ENCODE measurements at regions not wholly inside any gene's neighbourhood (a gene's known extent, or its start where the extent isn't known, plus 50 kb on each side); places are given as distances from the start of the nearest gene placed in this dataset.

DNA sequence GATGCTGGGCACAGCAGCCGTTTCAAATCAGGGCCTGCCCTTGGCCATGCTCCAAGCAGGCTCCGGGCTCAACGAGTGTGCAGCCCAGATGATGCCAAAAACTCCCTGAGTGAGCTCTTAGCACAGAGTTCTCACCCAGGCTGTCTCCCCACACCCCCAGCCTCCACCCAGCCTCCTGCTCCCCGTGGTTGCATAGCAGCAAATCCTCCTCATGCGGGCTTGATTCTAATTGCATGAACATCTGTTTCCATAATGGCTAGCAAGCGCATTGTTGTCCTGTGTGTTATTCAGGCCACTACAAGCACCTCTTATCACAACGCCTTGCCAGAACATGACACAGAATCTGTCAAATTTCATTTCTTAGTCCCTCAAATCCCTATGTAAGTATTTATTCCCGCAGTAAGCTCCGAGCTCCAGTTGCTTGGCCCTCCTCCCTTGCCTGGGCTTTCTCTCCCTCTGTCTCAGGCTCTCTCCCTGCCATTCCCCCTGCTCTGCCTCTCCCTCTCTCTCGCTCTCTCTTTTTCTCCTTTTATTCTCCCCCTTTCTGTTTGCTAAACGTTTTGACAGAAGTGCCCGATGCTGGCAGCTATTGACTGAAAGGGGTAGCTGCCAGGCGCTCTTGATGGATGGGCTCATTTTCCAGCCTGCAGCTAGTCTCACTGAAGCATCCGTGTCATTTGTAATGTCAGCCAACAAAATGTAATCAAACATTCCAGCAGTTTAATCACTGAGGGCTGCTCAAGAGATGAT is 306.5 kb downstream of the IL20RB start:
- no peak for DNase-seq
- Histone ChIP-seq H3K4me3 (ENCODE audit: insufficient read depth in 1 of 2, low read depth in 1 of 2, low read length in 2 of 2) (no peak overlapping the region), H3K36me3 (ENCODE audit: control insufficient read depth in 1 of 2, insufficient read depth in 2 of 2, low read depth in 1 of 2, low read length in 2 of 2) (no peaks in the 10 kb centered on the region), H2BK5ac (ENCODE audit: low read depth, low read length, poor library complexity, severe bottlenecking) (no peak overlapping the region), H3K4me2 (ENCODE audit: low read length, poor library complexity, severe bottlenecking) (no peak overlapping the region), H3K9me3 (ENCODE audit: control insufficient read depth, low read length) (no peaks in the 10 kb centered on the region), H4K8ac (ENCODE audit: low read length) (no peak overlapping the region), H2AK5ac (ENCODE audit: low read length, severe bottlenecking) (no peak overlapping the region), H3K9ac (ENCODE audit: low read length) (no peak overlapping the region), H3K4me1 (ENCODE audit: control insufficient read depth, insufficient read depth, low read depth, low read length) (no peaks in the 10 kb centered on the region), H3K23ac (ENCODE audit: low read length in 2 of 2) (no peak overlapping the region), H3K4ac (ENCODE audit: low read depth in 1 of 2, low read length in 2 of 2) (no peak overlapping the region), H2BK120ac (ENCODE audit: low read depth, low read length) (no peak overlapping the region), H3K14ac (ENCODE audit: low read length in 2 of 2) (no peak overlapping the region), H4K91ac (ENCODE audit: low read length) (no peak overlapping the region), H3K27ac (ENCODE audit: low read length, poor library complexity, severe bottlenecking) (no peak overlapping the region), H3K18ac (ENCODE audit: low read depth in 1 of 2, low read length in 2 of 2) (no peak overlapping the region), H2BK15ac (ENCODE audit: low read depth, poor library complexity, severe bottlenecking) (no peak overlapping the region), H2AFZ (ENCODE audit: low read depth, low read length) (no peak overlapping the region), H3K27me3 (ENCODE audit: control insufficient read depth in 1 of 2, insufficient read depth in 1 of 2, low read length in 2 of 2) (no peaks in the 10 kb centered on the region), H2BK12ac (ENCODE audit: low read length in 2 of 2) (no peak overlapping the region), H3K79me1 (replicated peaks; ENCODE audit: low read length, poor library complexity, severe bottlenecking) (no peaks in the 10 kb centered on the region)
- WGBS: 70% methylated on average over 13 of the region's 14 CpGs

- no peak overlapping the region for H2BK120ac ChIP-seq (ENCODE audit: low read depth, low read length)
- WGBS: no CpG with 5 or more reads among the region's 3 CpGs
Observed at GRCh38 chr3:137264843-137265330, 307.1 kb downstream of the IL20RB start.

DNA sequence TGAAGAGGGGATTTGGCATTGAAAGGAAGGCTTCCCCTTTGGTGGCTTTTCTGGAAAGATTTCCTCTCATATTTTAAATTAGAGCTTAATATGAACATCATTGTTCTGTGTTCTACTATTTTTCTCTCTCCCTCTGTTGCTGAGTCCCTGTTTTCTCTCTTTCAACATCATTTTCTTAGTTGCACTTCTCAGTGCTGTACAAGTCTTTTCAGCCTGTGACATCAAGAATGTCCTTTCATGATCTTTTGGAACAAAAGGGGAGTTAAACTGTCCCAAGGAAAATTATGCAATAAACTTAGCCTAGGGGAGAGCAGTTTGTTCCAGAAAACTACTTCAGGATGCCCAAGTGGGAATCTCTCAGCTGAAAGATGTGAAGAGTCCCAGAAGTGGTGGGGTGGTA is 325.1 kb downstream of the IL20RB start:
- no peaks in the 10 kb centered on the region for H3K9me3 ChIP-seq (ENCODE audit: control insufficient read depth, low read length)
- H2BK15ac ChIP-seq (ENCODE audit: low read depth, poor library complexity, severe bottlenecking): no peak overlapping the region
- no peak overlapping the region for H3K27ac ChIP-seq (ENCODE audit: low read length, poor library complexity, severe bottlenecking)
- no peak overlapping the region for H2BK120ac ChIP-seq (ENCODE audit: low read depth, low read length)
- no peak overlapping the region for H3K14ac ChIP-seq (ENCODE audit: low read length in 2 of 2)
- no peaks in the 10 kb centered on the region for H3K4me1 ChIP-seq (ENCODE audit: control insufficient read depth, insufficient read depth, low read depth, low read length)
- H2BK5ac ChIP-seq (ENCODE audit: low read depth, low read length, poor library complexity, severe bottlenecking): no peak overlapping the region
- no peak overlapping the region for H2AK5ac ChIP-seq (ENCODE audit: low read length, severe bottlenecking)
- no peak overlapping the region for H4K91ac ChIP-seq (ENCODE audit: low read length)
- H3K79me1 ChIP-seq (replicated peaks; ENCODE audit: low read length, poor library complexity, severe bottlenecking): no peaks in the 10 kb centered on the region
- H2BK12ac ChIP-seq (ENCODE audit: low read length in 2 of 2): no peak overlapping the region
- no peaks in the 10 kb centered on the region for H3K27me3 ChIP-seq (ENCODE audit: control insufficient read depth in 1 of 2, insufficient read depth in 1 of 2, low read length in 2 of 2)
- no peak overlapping the region for H3K4me2 ChIP-seq (ENCODE audit: low read length, poor library complexity, severe bottlenecking)
- H2AFZ ChIP-seq (ENCODE audit: low read depth, low read length): no peak overlapping the region
- no peaks in the 10 kb centered on the region for H3K36me3 ChIP-seq (ENCODE audit: control insufficient read depth in 1 of 2, insufficient read depth in 2 of 2, low read depth in 1 of 2, low read length in 2 of 2)
- H3K18ac ChIP-seq (ENCODE audit: low read depth in 1 of 2, low read length in 2 of 2): no peak overlapping the region
- no peak overlapping the region for H3K23ac ChIP-seq (ENCODE audit: low read length in 2 of 2)
- no peak overlapping the region for H3K4ac ChIP-seq (ENCODE audit: low read depth in 1 of 2, low read length in 2 of 2)
- no peak overlapping the region for H3K9ac ChIP-seq (ENCODE audit: low read length)
- H4K8ac ChIP-seq (ENCODE audit: low read length): no peak overlapping the region
- no peak for DNase-seq
- H3K4me3 ChIP-seq (ENCODE audit: insufficient read depth in 1 of 2, low read depth in 1 of 2, low read length in 2 of 2): no peak overlapping the region

More at GRCh38 chr3:137264843-137265330, 307.1 kb downstream of the IL20RB start:
- no peak overlapping the region for H3K4ac ChIP-seq (ENCODE audit: low read depth in 1 of 2, low read length in 2 of 2)
- H3K4me3 ChIP-seq (ENCODE audit: insufficient read depth in 1 of 2, low read depth in 1 of 2, low read length in 2 of 2): no peak overlapping the region
- no peak overlapping the region for H3K4me2 ChIP-seq (ENCODE audit: low read length, poor library complexity, severe bottlenecking)
- no peak overlapping the region for H2AK5ac ChIP-seq (ENCODE audit: low read length, severe bottlenecking)
- no peak overlapping the region for H3K9ac ChIP-seq (ENCODE audit: low read length)
- no peak overlapping the region for H3K18ac ChIP-seq (ENCODE audit: low read depth in 1 of 2, low read length in 2 of 2)
- H2BK5ac ChIP-seq (ENCODE audit: low read depth, low read length, poor library complexity, severe bottlenecking): no peak overlapping the region
- H2BK12ac ChIP-seq (ENCODE audit: low read length in 2 of 2): no peak overlapping the region
- no peak overlapping the region for H2AFZ ChIP-seq (ENCODE audit: low read depth, low read length)
- no peaks in the 10 kb centered on the region for H3K27me3 ChIP-seq (ENCODE audit: control insufficient read depth in 1 of 2, insufficient read depth in 1 of 2, low read length in 2 of 2)
- no peak overlapping the region for H3K27ac ChIP-seq (ENCODE audit: low read length, poor library complexity, severe bottlenecking)
- no peak for DNase-seq
- no peak overlapping the region for H3K14ac ChIP-seq (ENCODE audit: low read length in 2 of 2)
- H3K79me1 ChIP-seq (replicated peaks; ENCODE audit: low read length, poor library complexity, severe bottlenecking): no peaks in the 10 kb centered on the region
- no peak overlapping the region for H4K8ac ChIP-seq (ENCODE audit: low read length)
- H3K36me3 ChIP-seq (ENCODE audit: control insufficient read depth in 1 of 2, insufficient read depth in 2 of 2, low read depth in 1 of 2, low read length in 2 of 2): no peaks in the 10 kb centered on the region
- no peak overlapping the region for H3K23ac ChIP-seq (ENCODE audit: low read length in 2 of 2)
- no peak overlapping the region for H4K91ac ChIP-seq (ENCODE audit: low read length)
- H2BK15ac ChIP-seq (ENCODE audit: low read depth, poor library complexity, severe bottlenecking): no peak overlapping the region
- H3K9me3 ChIP-seq (ENCODE audit: control insufficient read depth, low read length): no peaks in the 10 kb centered on the region
- no peaks in the 10 kb centered on the region for H3K4me1 ChIP-seq (ENCODE audit: control insufficient read depth, insufficient read depth, low read depth, low read length)

DNA sequence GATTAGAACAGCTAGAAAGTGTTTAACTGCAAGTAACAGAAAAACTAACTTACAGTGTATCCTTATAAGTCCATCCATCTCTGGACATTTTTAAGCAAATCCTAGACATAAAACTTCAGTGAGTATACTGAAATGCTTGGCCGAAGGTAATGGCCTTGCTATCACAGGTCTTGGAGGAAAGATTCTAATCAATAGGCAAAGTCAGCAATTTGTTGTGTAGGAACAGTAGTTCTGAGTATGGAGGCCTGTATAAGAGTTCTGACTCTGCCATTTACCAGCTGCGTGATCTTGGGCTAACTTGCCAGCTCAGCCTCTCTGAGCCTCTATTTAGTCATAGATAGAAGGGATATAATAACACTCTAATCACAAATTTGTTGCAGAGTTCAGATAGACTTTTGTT is 328.1 kb downstream of the IL20RB start:
- no peak overlapping the region for H3K14ac ChIP-seq (ENCODE audit: low read length in 2 of 2)
- no peaks in the 10 kb centered on the region for H3K9me3 ChIP-seq (ENCODE audit: control insufficient read depth, low read length)
- H3K27ac ChIP-seq (ENCODE audit: low read length, poor library complexity, severe bottlenecking): no peak overlapping the region
- H2BK12ac ChIP-seq (ENCODE audit: low read length in 2 of 2): no peak overlapping the region
- H3K36me3 ChIP-seq (ENCODE audit: control insufficient read depth in 1 of 2, insufficient read depth in 2 of 2, low read depth in 1 of 2, low read length in 2 of 2): no peaks in the 10 kb centered on the region
- H3K79me1 ChIP-seq (replicated peaks; ENCODE audit: low read length, poor library complexity, severe bottlenecking): no peaks in the 10 kb centered on the region
- no peak overlapping the region for H3K4me2 ChIP-seq (ENCODE audit: low read length, poor library complexity, severe bottlenecking)
- no peak overlapping the region for H3K4me3 ChIP-seq (ENCODE audit: insufficient read depth in 1 of 2, low read depth in 1 of 2, low read length in 2 of 2)
- H4K91ac ChIP-seq (ENCODE audit: low read length): no peak overlapping the region
- H3K4ac ChIP-seq (ENCODE audit: low read depth in 1 of 2, low read length in 2 of 2): no peak overlapping the region
- H2AK5ac ChIP-seq (ENCODE audit: low read length, severe bottlenecking): no peak overlapping the region
- H2BK15ac ChIP-seq (ENCODE audit: low read depth, poor library complexity, severe bottlenecking): no peak overlapping the region
- H2AFZ ChIP-seq (ENCODE audit: low read depth, low read length): no peak overlapping the region
- H2BK120ac ChIP-seq (ENCODE audit: low read depth, low read length): no peak overlapping the region
- no peak overlapping the region for H3K23ac ChIP-seq (ENCODE audit: low read length in 2 of 2)
- no peak overlapping the region for H3K18ac ChIP-seq (ENCODE audit: low read depth in 1 of 2, low read length in 2 of 2)
- H3K9ac ChIP-seq (ENCODE audit: low read length): no peak overlapping the region
- no peak overlapping the region for H4K8ac ChIP-seq (ENCODE audit: low read length)
- no peaks in the 10 kb centered on the region for H3K27me3 ChIP-seq (ENCODE audit: control insufficient read depth in 1 of 2, insufficient read depth in 1 of 2, low read length in 2 of 2)
- no peaks in the 10 kb centered on the region for H3K4me1 ChIP-seq (ENCODE audit: control insufficient read depth, insufficient read depth, low read depth, low read length)
- DNase-seq: no peak
- WGBS: 94% methylated on average over 1 of the region's 2 CpGs
- no peak overlapping the region for H2BK5ac ChIP-seq (ENCODE audit: low read depth, low read length, poor library complexity, severe bottlenecking)

Data from mesenchymal stem cell (in vitro differentiated cells and primary cell).